ENCODE measurements at regions not wholly inside any gene's neighbourhood (a gene's known extent, or its start where the extent isn't known, plus 50 kb on each side); places are given as distances from the start of the nearest gene placed in this dataset.

GRCh38 chr11:86723281-86723680, 50.9 kb upstream of the ME3 start:
- TF ChIP-seq CTCF (conservative IDR thresholded peaks at IDR 0.05), result no peak
- no peak for TF ChIP-seq EZH2 (IDR thresholded peaks at IDR 0.05; ENCODE audit: low read depth)

Data from PC-9 (cell line).